ENCODE measurements at regions not wholly inside any gene's neighbourhood (a gene's known extent, or its start where the extent isn't known, plus 50 kb on each side); places are given as distances from the start of the nearest gene placed in this dataset.
"Not testable (repeated sequence)": the region's sequence is repeated elsewhere in the genome, so short reads cannot be mapped to it uniquely, and the experiment has no call there.

DNA sequence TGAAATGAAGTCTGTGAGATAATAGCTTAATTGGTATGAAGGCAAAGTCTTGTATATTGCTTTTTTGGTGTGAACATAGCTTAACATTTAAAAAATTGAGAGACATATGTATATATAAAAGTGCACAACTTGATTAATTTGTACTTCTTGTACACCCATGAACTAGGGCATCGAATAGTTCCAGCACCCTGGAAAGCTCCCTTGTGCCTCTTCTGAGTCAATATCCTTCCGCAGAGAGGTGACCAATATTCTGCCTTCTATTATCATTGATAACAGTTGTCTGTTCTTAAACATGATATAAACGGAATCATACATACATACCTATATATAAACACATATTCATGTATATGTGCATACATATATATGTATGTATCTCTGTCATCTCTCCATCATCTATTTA, 185.4 kb downstream of the PHF2 start:
- FAIRE-seq (no peak), DNase-seq (ENCODE audit: insufficient read length, low spot score) (no peak)

GRCh38 chr9:93750045-93750444, 173.7 kb downstream of the PHF2 start:
- no peak for FAIRE-seq
- TF ChIP-seq, protein P1, sequence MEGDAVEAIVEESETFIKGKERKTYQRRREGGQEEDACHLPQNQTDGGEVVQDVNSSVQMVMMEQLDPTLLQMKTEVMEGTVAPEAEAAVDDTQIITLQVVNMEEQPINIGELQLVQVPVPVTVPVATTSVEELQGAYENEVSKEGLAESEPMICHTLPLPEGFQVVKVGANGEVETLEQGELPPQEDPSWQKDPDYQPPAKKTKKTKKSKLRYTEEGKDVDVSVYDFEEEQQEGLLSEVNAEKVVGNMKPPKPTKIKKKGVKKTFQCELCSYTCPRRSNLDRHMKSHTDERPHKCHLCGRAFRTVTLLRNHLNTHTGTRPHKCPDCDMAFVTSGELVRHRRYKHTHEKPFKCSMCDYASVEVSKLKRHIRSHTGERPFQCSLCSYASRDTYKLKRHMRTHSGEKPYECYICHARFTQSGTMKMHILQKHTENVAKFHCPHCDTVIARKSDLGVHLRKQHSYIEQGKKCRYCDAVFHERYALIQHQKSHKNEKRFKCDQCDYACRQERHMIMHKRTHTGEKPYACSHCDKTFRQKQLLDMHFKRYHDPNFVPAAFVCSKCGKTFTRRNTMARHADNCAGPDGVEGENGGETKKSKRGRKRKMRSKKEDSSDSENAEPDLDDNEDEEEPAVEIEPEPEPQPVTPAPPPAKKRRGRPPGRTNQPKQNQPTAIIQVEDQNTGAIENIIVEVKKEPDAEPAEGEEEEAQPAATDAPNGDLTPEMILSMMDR (IDR thresholded peaks at IDR 0.05; ENCODE audit: insufficient read depth, missing control alignments), result no peak
- no peak for DNase-seq (ENCODE audit: insufficient read length, low spot score)

More for the DNA sequence above, 185.4 kb downstream of the PHF2 start:
- TF ChIP-seq, protein P1 (IDR thresholded peaks at IDR 0.05; ENCODE audit: insufficient read depth, missing control alignments), result no peak

- DNase-seq (ENCODE audit: insufficient read length, low spot score); FAIRE-seq: not testable (repeated sequence)
These were observed 172.4 kb downstream of the PHF2 start for GRCh38 chr9:93748827-93749226.

DNA sequence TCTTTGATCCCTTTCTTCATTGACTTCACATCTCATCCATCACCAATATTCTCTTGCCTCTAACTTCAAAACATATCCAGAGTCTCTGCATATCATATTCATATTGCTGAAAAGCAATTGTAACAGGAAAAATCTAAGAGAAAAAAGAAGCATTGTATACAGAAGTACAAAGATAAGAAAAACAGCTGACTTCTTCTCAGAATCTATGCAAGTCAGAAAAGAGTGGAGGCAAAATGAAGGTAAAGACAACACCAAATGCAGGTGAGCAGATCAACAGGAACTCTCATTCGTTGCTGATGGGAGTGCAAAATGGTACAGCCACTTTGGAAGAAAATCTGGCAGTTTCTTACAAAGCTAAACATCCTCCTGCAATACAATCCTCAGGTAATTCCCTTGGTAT, 155.6 kb downstream of the PHF2 start:
- DNase-seq (ENCODE audit: insufficient read length, low spot score) (no peak), FAIRE-seq (no peak)
- TF ChIP-seq, protein P1 (IDR thresholded peaks at IDR 0.05; ENCODE audit: insufficient read depth, missing control alignments), result no peak

DNA sequence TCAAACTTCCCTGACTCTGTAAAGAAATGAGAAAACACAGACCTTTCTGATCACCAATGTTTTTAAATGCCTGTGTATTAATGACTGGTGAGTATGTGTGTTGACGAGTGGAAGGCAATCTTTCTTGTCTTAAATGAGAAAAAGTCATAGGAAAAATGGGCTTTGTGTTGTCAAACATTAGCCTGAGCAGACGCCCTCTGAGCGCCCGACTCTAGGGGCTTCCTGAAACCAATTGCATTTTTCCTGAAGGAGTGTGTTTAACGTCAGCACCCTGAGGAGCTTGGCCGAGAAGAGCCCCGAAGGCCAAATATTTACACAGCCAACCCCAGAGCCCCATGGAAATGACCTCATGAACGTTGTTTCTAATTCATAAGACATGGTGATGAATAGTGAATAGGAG, 154.3 kb downstream of the PHF2 start:
- DNase-seq (ENCODE audit: insufficient read length, low spot score) (no peak), FAIRE-seq (no peak)
- TF ChIP-seq, protein P1 (IDR thresholded peaks at IDR 0.05; ENCODE audit: insufficient read depth, missing control alignments), result no peak

DNA sequence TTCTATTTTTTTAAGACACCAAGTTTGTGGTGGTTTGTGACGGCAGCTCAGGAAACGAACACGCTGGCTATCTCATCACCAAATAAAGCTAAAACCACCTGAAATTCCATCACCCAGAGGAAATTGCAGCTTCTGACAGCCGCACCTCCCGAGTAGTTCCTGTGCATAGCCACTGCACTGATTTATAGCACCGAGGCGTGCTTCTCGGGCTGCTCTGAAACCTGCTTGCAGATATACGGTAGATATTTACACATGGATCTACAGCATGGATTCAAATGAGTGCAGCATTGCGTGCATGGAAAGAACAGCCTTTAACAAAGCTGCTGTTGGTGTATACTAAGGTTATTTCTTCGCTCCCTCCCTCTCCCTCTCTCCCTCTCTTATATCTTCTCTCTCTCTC, 153.8 kb downstream of the PHF2 start:
- FAIRE-seq, result no peak

More for the DNA sequence above, 153.8 kb downstream of the PHF2 start:
- no peak for DNase-seq (ENCODE audit: insufficient read length, low spot score)
- TF ChIP-seq, protein P1 (IDR thresholded peaks at IDR 0.05; ENCODE audit: insufficient read depth, missing control alignments), result no peak
